Pancreas (tissue), 10 donors: ENCODE measurements at regions not wholly inside any gene's neighbourhood (a gene's known extent, or its start where the extent isn't known, plus 50 kb on each side); places are given as distances from the start of the nearest gene placed in this dataset.

Experiments
- ATAC-seq, 4 donors: fragments of 200-7000 bp; cut with Tn5 transposase; one replicate each; pipeline versions ENCODE4 v1.8.0 to v1.9.1; 2020; ENCODE audit warnings: mild to moderate bottlenecking in 4 of 4, moderate library complexity in 4 of 4
- DNase-seq, 6 donors: peaks; one replicate each; pipeline ENCODE4 v3.0.0-alpha.2; 2020
- FAIRE-seq: peaks from 2 replicates; lab custom pipeline; 2012; peaks lifted over from hg19 to GRCh38; lab: Jason Lieb, UNC
- H3K27ac ChIP-seq, 4 donors: fragments of 200-600 bp; sonication (generic); 1 replicate in 3 of 4; 2 replicates in 1 of 4; pipeline versions ENCODE4 v1.5.0 to v1.8.0; 2020
- H3K27me3 ChIP-seq, 4 donors: fragments of 200-600 bp; one replicate each; pipeline ENCODE4 v1.8.0; 2021
- H3K36me3 ChIP-seq, 3 donors: fragments of 200-600 bp; sonication (generic) in 1 of 3; one replicate each; pipeline versions ENCODE4 v1.5.0 to v1.8.0; 2020 to 2021
- H3K4me1 ChIP-seq, 3 donors: fragments of 200-600 bp; one replicate each; pipeline ENCODE4 v1.8.0; 2021
- H3K4me3 ChIP-seq, 4 donors: fragments of 200-600 bp; sonication (generic) in 2 of 4; one replicate each; pipeline versions ENCODE4 v1.5.0 to v1.8.0; 2020 to 2021
- H3K9me3 ChIP-seq, 4 donors: fragments of 200-600 bp; one replicate each; pipeline ENCODE4 v1.8.0; 2021
- WGBS, 2 donors: extraction: QIAGEN DNeasy Blood & Tissue Kit; methylation state at CpG; one replicate each; pipeline ENCODE4 v1.1.7; 2013; 5-methylcytosine and 5-hydroxymethylcytosine counted together
- intact Hi-C, 3 donors: fragments of 100-400 bp; cut with DNase I; formaldehyde crosslinking; loops; one replicate each; pipeline versions ENCODE4 v1.11.1 to v1.14.2; 2022
- TF ChIP-seq, protein P1 (sequence below), 4 donors: fragments of 200-600 bp; sonication (generic) in 3 of 4; IDR thresholded peaks; one replicate each; pipeline versions ENCODE4 v1.5.0 to v1.8.0; 2021; ENCODE audit warnings: antibody characterized with exemption in 4 of 4
- donor health status: healthy with polysubstance abuse.
- donor health status: DM: no; HTN: no; CAD: no; lungs with moderate emphysema.
- donor health status: DM: no; HTN: no; CAD: no.
- donor health status: control.
- donor health status: control.
- donor health status: Bipolar disorder and iron deficiency.
- donor health status: DM: yes; HTN: yes; CAD: no.
- donor health status: DM: no; HTN: no; CAD: no.
- donor health status: DM: no; HTN: no; CAD: no.
- donor health status: DM: yes; HTN: yes; CAD: no.

DNA sequence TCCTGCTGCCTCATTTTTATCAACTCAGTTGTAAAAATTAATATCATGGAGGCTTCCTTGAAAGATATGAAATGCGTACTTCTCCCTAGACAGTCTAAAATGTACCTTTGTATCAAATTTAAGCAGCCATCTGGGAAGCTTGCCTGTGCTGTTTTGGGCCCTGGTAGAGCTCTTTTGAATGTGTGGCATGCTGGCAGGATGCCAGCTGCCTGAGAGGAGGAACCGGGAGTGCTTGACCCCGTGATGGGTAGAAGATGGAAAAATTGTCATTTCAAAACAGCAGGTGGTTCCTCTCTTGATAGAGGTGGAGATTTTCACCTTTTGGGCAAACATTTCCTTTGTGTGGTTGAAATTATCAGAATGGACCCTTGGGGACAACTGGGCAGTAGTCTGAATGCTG, 245.3 kb downstream of the RPLP1 start:
- intact Hi-C loops, result no loop called here
- H3K27me3 ChIP-seq, result no peaks in the 10 kb centered on the region
- DNase-seq (no peak), FAIRE-seq (no peak), ATAC-seq (peak in 1 of 4 donors; percentile 40)
- TF ChIP-seq, protein P1, sequence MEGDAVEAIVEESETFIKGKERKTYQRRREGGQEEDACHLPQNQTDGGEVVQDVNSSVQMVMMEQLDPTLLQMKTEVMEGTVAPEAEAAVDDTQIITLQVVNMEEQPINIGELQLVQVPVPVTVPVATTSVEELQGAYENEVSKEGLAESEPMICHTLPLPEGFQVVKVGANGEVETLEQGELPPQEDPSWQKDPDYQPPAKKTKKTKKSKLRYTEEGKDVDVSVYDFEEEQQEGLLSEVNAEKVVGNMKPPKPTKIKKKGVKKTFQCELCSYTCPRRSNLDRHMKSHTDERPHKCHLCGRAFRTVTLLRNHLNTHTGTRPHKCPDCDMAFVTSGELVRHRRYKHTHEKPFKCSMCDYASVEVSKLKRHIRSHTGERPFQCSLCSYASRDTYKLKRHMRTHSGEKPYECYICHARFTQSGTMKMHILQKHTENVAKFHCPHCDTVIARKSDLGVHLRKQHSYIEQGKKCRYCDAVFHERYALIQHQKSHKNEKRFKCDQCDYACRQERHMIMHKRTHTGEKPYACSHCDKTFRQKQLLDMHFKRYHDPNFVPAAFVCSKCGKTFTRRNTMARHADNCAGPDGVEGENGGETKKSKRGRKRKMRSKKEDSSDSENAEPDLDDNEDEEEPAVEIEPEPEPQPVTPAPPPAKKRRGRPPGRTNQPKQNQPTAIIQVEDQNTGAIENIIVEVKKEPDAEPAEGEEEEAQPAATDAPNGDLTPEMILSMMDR (IDR thresholded peaks at IDR 0.05), result no peak
- no peaks in the 10 kb centered on the region for H3K9me3 ChIP-seq
- H3K4me3 ChIP-seq, result no peak overlapping the region
- no peaks in the 10 kb centered on the region for H3K4me1 ChIP-seq
- H3K27ac ChIP-seq, result no peak overlapping the region
- H3K36me3 ChIP-seq, result no peaks in the 10 kb centered on the region
- 40 to 44% methylated on average over 3 of the region's 3 CpGs for WGBS, 2 donors

DNA sequence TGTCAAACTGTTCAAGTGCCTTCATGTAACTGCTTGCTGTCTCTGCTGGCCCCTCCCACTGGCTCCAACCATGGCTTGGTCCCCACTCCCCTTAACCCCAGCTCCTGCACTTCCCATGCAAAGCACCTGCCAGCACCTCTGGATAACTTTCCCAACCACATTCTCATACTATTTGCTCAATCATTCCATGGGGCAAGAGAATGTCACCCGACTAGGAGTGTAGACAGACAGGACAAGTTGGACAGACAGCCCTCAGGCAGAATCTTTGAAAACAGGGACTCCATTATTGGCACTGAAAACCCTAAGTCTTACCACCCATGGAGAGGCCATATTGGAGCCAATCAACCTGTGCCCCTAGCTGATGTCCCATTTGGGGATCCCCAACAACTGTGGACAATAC, 246.5 kb downstream of the RPLP1 start:
- H3K4me3 ChIP-seq, result no peak overlapping the region

DNA sequence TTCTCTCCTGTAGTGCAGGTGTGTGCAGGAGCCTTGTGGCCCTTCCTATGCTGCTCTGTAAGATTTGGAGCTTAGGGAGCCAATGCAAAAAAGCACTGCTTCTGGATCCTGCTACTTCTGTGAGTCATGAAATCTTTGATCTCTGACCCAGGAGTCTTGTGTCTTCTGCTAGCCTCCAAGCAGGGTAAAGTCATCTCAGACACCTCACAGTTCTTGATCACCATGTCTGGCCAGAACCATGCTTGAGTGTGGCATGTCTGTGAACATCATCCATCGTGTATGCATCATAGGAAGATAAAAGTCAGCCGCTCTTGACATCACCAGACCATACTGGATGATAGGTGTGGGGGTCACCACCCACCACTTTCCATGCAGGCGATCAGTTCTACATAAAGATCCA, 247.8 kb downstream of the RPLP1 start:
- ATAC-seq (no peak), FAIRE-seq (no peak), DNase-seq (no peak)
- 85 to 89% methylated on average over 3 of the region's 3 CpGs for WGBS, 2 donors
- H3K27me3 ChIP-seq, result no peaks in the 10 kb centered on the region
- no peak overlapping the region for H3K27ac ChIP-seq
- no peak overlapping the region for H3K4me3 ChIP-seq
- TF ChIP-seq, protein P1 (IDR thresholded peaks at IDR 0.05), result no peak
- intact Hi-C loops, result no loop called here
- H3K9me3 ChIP-seq, result no peaks in the 10 kb centered on the region
- no peaks in the 10 kb centered on the region for H3K4me1 ChIP-seq
- no peaks in the 10 kb centered on the region for H3K36me3 ChIP-seq

More for the DNA sequence above, 246.5 kb downstream of the RPLP1 start:
- Histone ChIP-seq H3K27me3 (no peaks in the 10 kb centered on the region), H3K27ac (no peak overlapping the region), H3K4me1 (no peaks in the 10 kb centered on the region), H3K36me3 (no peaks in the 10 kb centered on the region), H3K9me3 (no peaks in the 10 kb centered on the region)
- TF ChIP-seq, protein P1 (IDR thresholded peaks at IDR 0.05), result no peak
- 68 to 69% methylated on average over 1 of the region's 1 CpG for WGBS, 2 donors
- DNase-seq, result no peak
- FAIRE-seq, result no peak
- intact Hi-C loops, result no loop called here
- no peak for ATAC-seq

DNA sequence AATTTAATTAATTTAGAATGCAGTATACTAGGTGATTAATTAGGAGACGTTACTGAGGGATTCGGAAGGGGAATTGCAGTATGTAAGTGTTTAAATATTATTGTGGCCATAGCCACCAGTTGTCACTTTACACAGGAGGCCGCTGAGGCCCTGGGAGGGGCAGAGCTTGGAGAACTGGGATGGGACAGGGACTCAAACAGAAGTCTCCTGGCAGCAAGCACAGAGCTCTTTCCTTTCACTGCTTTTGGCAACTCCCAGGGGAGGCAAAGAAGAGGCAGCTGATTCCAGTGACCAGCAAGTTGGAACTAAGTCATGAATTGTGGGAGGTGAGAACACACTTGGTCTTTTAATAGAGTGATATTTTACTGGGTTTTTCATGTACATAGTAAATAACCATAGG, 248.6 kb downstream of the RPLP1 start:
- FAIRE-seq (no peak), ATAC-seq (no peak), DNase-seq (no peak)
- TF ChIP-seq, protein P1 (IDR thresholded peaks at IDR 0.05), result no peak
- no peaks in the 10 kb centered on the region for H3K9me3 ChIP-seq
- H3K27ac ChIP-seq, result no peak overlapping the region
- H3K4me1 ChIP-seq, result no peaks in the 10 kb centered on the region
- H3K36me3 ChIP-seq, result no peaks in the 10 kb centered on the region
- H3K27me3 ChIP-seq, result no peaks in the 10 kb centered on the region
- WGBS, 2 donors, result 93 to 98% methylated on average over 3 of the region's 3 CpGs
- intact Hi-C loops, result no loop called here
- no peak overlapping the region for H3K4me3 ChIP-seq

DNA sequence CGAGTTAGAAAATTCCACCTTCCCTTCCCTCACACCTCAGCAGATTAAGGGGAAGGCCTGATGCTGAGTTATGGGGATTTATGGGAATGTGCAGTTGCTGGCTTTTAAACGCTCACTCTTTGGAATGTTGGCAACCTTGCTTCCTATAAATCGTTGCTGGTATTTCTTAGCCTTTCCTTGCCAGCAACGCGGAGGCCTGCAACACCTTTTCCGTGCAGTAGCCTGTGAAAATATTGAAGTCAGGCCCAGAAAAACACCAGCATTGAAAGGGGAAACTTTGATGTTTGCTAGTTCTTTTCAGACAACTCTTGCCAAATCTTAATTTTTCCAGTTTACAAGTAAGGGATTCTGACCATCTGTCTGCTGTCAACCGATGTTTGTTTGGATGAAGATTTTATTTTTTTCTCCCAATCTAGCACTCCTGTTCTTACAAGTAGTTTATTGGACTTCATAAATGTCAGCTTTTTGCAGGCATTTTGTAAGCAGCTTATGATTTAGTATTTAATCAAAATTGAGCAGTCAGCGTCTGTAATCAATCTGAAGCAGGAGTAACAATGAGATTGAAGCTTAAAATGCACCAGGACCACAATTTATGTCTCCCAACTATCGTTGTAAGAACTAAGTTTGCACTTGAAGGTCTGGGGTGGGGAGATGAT, 251.0 kb downstream of the RPLP1 start:
- no peak for FAIRE-seq
- ATAC-seq, result no peak
- intact Hi-C loops, result no loop called here
- DNase-seq, result no peak
- WGBS, 2 donors, result 75 to 83% methylated on average over 9 of the region's 9 CpGs
- Histone ChIP-seq H3K36me3 (no peaks in the 10 kb centered on the region), H3K27ac (no peak overlapping the region), H3K4me3 (no peak overlapping the region), H3K4me1 (no peaks in the 10 kb centered on the region), H3K27me3 (no peaks in the 10 kb centered on the region), H3K9me3 (no peaks in the 10 kb centered on the region)
- TF ChIP-seq, protein P1 (IDR thresholded peaks at IDR 0.05), result no peak
